ENCODE measurements at regions not wholly inside any gene's neighbourhood (a gene's known extent, or its start where the extent isn't known, plus 50 kb on each side); places are given as distances from the start of the nearest gene placed in this dataset.

- H3K9me3 ChIP-seq (ENCODE audit: low read length): no peaks in the 10 kb centered on the region
- no peak overlapping the region for H3K9ac ChIP-seq (ENCODE audit: insufficient read depth, low read depth, low read length)
- POLR2A ChIA-PET: no interaction called here
- in situ Hi-C loops (cut with HindIII; ENCODE audit: extremely low pct_ligation_motif_present, low pct_unique_long_range_greater_than_20kb) (no loop called here), intact Hi-C loops (cut with micrococcal nuclease; ENCODE audit: unreplicated experiment) (no loop called here)
- H3K27ac ChIP-seq (ENCODE audit: extremely low read length, insufficient read depth, low read length): no peak overlapping the region
- H3K4me1 ChIP-seq (ENCODE audit: insufficient read depth, low read length): peaks cover 33% of the 10 kb centered on the region
- no peak overlapping the region for H3K4me3 ChIP-seq (replicated peaks in 1 of 3; ENCODE audit: insufficient read depth in 1 of 3, low read depth in 2 of 3, low read length in 3 of 3)
- WGBS (ENCODE audit: low lambda C conversion rate): 81% methylated on average over 13 of the region's 13 CpGs
- peaks cover 12% of the 10 kb centered on the region; the same call in 1 of the 2 replicates for H4K20me1 ChIP-seq (ENCODE audit: insufficient read depth, low read length)
- no peak for DNase-seq (ENCODE audit: low spot score)
- H3K36me3 ChIP-seq (replicated peaks in 1 of 2; ENCODE audit: control insufficient read depth in 1 of 2, insufficient read depth in 2 of 2, low read length in 2 of 2): no peaks in the 10 kb centered on the region
- CTCF ChIA-PET (ENCODE audit: low intra/inter-chr PET ratio, low total read pairs): no interaction called here
- BruUV-seq (replicated peaks): no TSS peak
- peaks cover 4 to 19% of the 10 kb centered on the region in 2 experiments for H3K27me3 ChIP-seq (ENCODE audit: control insufficient read depth in 1 of 2, insufficient read depth in 2 of 2, low read length in 2 of 2)
- TF ChIP-seq HIC2 (CRISPR knock-in tag; IDR thresholded peaks at IDR 0.05; ENCODE audit: low read depth) (no peak), ZEB1 (IDR thresholded peaks at IDR 0.05; ENCODE audit: insufficient replicate concordance, low read depth) (no peak), KDM4B (CRISPR knock-in tag; IDR thresholded peaks at IDR 0.05) (no peak)
- no peak for ATAC-seq
- FAIRE-seq: no peak
- H3K4me2 ChIP-seq (ENCODE audit: low read depth, low read length): no peak overlapping the region
- H3K79me2 ChIP-seq (ENCODE audit: insufficient read depth, low read length): no peaks in the 10 kb centered on the region
- H2AFZ ChIP-seq (ENCODE audit: low read length): no peak overlapping the region
Measured at GRCh38 chr16:85324488-85324887, 212.2 kb upstream of the CIBAR2 start.

GRCh38 chr16:85326113-85326793 is 214.0 kb upstream of the CIBAR2 start:
- H3K27me3 ChIP-seq (ENCODE audit: control insufficient read depth in 1 of 2, insufficient read depth in 2 of 2, low read length in 2 of 2): peaks cover 5 to 24% of the 10 kb centered on the region in 2 experiments
- no peaks in the 10 kb centered on the region for H3K79me2 ChIP-seq (ENCODE audit: insufficient read depth, low read length)
- H2AFZ ChIP-seq (ENCODE audit: low read length): no peak overlapping the region
- peaks cover 8% of the 10 kb centered on the region; the same call in 1 of the 2 replicates for H4K20me1 ChIP-seq (ENCODE audit: insufficient read depth, low read length)
- WGBS (ENCODE audit: low lambda C conversion rate): 76% methylated on average over 12 of the region's 12 CpGs
- DNase-seq (ENCODE audit: low spot score) (no peak), FAIRE-seq (no peak), ATAC-seq (no peak)
- H3K27ac ChIP-seq (ENCODE audit: extremely low read length, insufficient read depth, low read length): no peak overlapping the region
- in situ Hi-C loops (cut with HindIII; ENCODE audit: extremely low pct_ligation_motif_present, low pct_unique_long_range_greater_than_20kb) (no loop called here), intact Hi-C loops (cut with micrococcal nuclease; ENCODE audit: unreplicated experiment) (loop anchor here (5.0 kb wide), 1 partner anchor 39 kb away; no protein-coding TSS in a partner anchor)
- BruUV-seq (replicated peaks): no TSS peak
- H3K36me3 ChIP-seq (replicated peaks in 1 of 2; ENCODE audit: control insufficient read depth in 1 of 2, insufficient read depth in 2 of 2, low read length in 2 of 2): no peaks in the 10 kb centered on the region
- H3K4me2 ChIP-seq (ENCODE audit: low read depth, low read length): no peak overlapping the region
- no peak overlapping the region for H3K9ac ChIP-seq (ENCODE audit: insufficient read depth, low read depth, low read length)
- ChIA-PET POLR2A (no interaction called here), CTCF (ENCODE audit: low intra/inter-chr PET ratio, low total read pairs) (no interaction called here)
- H3K9me3 ChIP-seq (ENCODE audit: low read length): no peaks in the 10 kb centered on the region
- no peak overlapping the region for H3K4me3 ChIP-seq (replicated peaks in 1 of 3; ENCODE audit: insufficient read depth in 1 of 3, low read depth in 2 of 3, low read length in 3 of 3)
- H3K4me1 ChIP-seq (ENCODE audit: insufficient read depth, low read length): peaks cover 47% of the 10 kb centered on the region
- TF ChIP-seq ZNF691 (CRISPR knock-in tag; IDR thresholded peaks at IDR 0.05; ENCODE audit: borderline replicate concordance, low read depth) (no peak), ZNF512 (CRISPR knock-in tag; IDR thresholded peaks at IDR 0.05) (no peak), ZNF629 (CRISPR knock-in tag; conservative IDR thresholded peaks at IDR 0.05) (peak; percentile 80), NFIC (IDR thresholded peaks at IDR 0.05; ENCODE audit: low read length) (no peak), KAT8 (CRISPR knock-in tag; IDR thresholded peaks at IDR 0.05) (no peak), REL (CRISPR knock-in tag; conservative IDR thresholded peaks at IDR 0.05) (no peak), ZNF749 (CRISPR knock-in tag; IDR thresholded peaks at IDR 0.05; ENCODE audit: borderline replicate concordance) (no peak), ZNF768 (CRISPR knock-in tag; IDR thresholded peaks at IDR 0.05) (peak; percentile 67), DNMT3B (CRISPR knock-in tag; conservative IDR thresholded peaks at IDR 0.05) (no peak), SIX4 (CRISPR knock-in tag; IDR thresholded peaks at IDR 0.05) (no peak), NR2F1 (CRISPR knock-in tag; IDR thresholded peaks at IDR 0.05) (no peak)
